Calu3 (cell line): ENCODE measurements at regions not wholly inside any gene's neighbourhood (a gene's known extent, or its start where the extent isn't known, plus 50 kb on each side); places are given as distances from the start of the nearest gene placed in this dataset.

Experiments
- BruUV-seq: library from RNA; stranded (reverse); fragments of 400-500 nt; replicated peaks from 2 replicates; lab custom pipeline; 2021; lab: Mats Ljungman, UMichigan
- CTCF ChIA-PET: fragments of 300-600 bp; sonication (Branson Sonifier 250); formaldehyde crosslinking; loops from one replicate; lab custom pipeline; 2022; ENCODE audit warnings: antibody characterized with exemption; lab: Charles Lee
- DNase-seq: peaks from one replicate; pipeline ENCODE4 v3.0.0; 2022
- H3K27ac Mint-ChIP-seq: one replicate; pipeline ENCODE4 v1.8.0; 2022; ENCODE audit warnings: mixed read lengths; ENCODE audit not compliant: unreplicated experiment
- H3K27me3 Mint-ChIP-seq: one replicate; pipeline ENCODE4 v1.8.0; 2022; ENCODE audit warnings: mixed read lengths; ENCODE audit not compliant: unreplicated experiment
- H3K36me3 Mint-ChIP-seq: one replicate; pipeline ENCODE4 v1.8.0; 2022; ENCODE audit warnings: mild to moderate bottlenecking, moderate library complexity, mixed read lengths; ENCODE audit not compliant: insufficient read depth, unreplicated experiment
- H3K4me1 Mint-ChIP-seq: one replicate; pipeline ENCODE4 v1.8.0; 2022; ENCODE audit warnings: mild to moderate bottlenecking, low read depth, mixed read lengths; ENCODE audit not compliant: unreplicated experiment
- H3K4me3 Mint-ChIP-seq: one replicate; pipeline ENCODE4 v1.8.0; 2022; ENCODE audit warnings: mild to moderate bottlenecking, low read depth, moderate library complexity, mixed read lengths; ENCODE audit not compliant: unreplicated experiment
- H3K9me3 Mint-ChIP-seq: one replicate; pipeline ENCODE4 v1.8.0; 2022; ENCODE audit warnings: low read depth, mixed read lengths; ENCODE audit not compliant: unreplicated experiment
- intact Hi-C: fragments of 100-400 bp; cut with micrococcal nuclease; formaldehyde crosslinking; loops from one replicate; pipeline ENCODE4 v1.10.0; 2022; ENCODE audit not compliant: unreplicated experiment
- TF ChIP-seq, protein P1 (sequence below): fragments of 200-600 bp; IDR thresholded peaks from one replicate; pipeline ENCODE4 v1.8.0; 2022; ENCODE audit warnings: antibody characterized with exemption; ENCODE audit not compliant: unreplicated experiment

DNA sequence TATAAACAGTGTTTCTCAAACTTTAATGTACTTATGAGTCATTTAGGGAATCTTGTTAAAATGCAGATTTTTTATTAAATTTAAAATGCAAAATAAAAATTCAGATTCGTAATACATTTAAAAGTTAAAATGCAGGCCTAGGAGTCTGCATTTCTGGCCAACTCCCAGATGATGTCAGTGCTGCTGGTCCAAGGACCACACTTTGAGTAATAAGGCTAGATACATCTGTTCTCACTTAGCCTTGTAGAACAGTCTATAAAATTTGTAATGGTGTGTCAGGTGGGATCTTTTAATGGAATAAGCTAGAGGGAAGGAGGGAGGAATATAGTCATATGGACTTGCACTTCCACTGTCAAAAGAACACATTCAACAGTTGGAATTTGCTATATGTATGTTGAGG, 295.6 kb upstream of the BMP2 start:
- BruUV-seq, result no TSS peak
- CTCF ChIA-PET, result no interaction called here
- H3K27me3 Mint-ChIP-seq, result no peaks in the 10 kb centered on the region
- TF ChIP-seq, protein P1, sequence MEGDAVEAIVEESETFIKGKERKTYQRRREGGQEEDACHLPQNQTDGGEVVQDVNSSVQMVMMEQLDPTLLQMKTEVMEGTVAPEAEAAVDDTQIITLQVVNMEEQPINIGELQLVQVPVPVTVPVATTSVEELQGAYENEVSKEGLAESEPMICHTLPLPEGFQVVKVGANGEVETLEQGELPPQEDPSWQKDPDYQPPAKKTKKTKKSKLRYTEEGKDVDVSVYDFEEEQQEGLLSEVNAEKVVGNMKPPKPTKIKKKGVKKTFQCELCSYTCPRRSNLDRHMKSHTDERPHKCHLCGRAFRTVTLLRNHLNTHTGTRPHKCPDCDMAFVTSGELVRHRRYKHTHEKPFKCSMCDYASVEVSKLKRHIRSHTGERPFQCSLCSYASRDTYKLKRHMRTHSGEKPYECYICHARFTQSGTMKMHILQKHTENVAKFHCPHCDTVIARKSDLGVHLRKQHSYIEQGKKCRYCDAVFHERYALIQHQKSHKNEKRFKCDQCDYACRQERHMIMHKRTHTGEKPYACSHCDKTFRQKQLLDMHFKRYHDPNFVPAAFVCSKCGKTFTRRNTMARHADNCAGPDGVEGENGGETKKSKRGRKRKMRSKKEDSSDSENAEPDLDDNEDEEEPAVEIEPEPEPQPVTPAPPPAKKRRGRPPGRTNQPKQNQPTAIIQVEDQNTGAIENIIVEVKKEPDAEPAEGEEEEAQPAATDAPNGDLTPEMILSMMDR, result no peak
- no peak overlapping the region for H3K4me3 Mint-ChIP-seq
- intact Hi-C loops, result no loop called here
- H3K27ac Mint-ChIP-seq, result no peak overlapping the region
- H3K9me3 Mint-ChIP-seq, result peaks cover 2% of the 10 kb centered on the region
- H3K4me1 Mint-ChIP-seq, result no peaks in the 10 kb centered on the region
- DNase-seq, result no peak
- no peaks in the 10 kb centered on the region for H3K36me3 Mint-ChIP-seq

DNA sequence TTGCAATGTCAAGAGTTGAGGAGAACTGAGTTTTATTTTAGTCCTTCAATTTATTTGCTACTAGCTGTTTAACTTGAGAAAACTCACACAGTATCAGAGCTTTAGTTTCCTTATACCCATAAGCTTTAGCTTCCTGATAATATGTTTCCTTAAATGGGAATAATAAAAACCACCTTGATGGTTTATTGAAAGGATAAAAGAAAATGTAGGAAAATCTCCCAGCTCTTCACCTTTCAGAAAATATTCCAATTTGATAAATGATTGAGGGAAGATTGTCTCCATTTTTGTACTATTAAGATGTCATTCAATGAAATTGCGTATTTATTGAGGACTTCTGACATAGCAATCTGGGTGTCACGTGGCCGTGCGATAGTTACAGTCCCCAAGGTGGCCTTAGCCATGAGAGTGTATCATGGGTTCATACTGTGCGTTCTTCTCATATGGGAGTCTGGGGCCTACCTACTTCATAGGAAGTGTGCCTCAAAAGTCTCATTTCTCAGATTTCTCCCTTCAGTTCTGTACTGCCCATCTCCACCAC, 296.3 kb upstream of the BMP2 start:
- Mint-ChIP-seq H3K27ac (no peak overlapping the region), H3K9me3 (peaks cover 2% of the 10 kb centered on the region), H3K36me3 (no peaks in the 10 kb centered on the region), H3K4me1 (no peaks in the 10 kb centered on the region), H3K4me3 (no peak overlapping the region), H3K27me3 (no peaks in the 10 kb centered on the region)
- no peak for DNase-seq
- no TSS peak for BruUV-seq
- TF ChIP-seq, protein P1, result no peak
- CTCF ChIA-PET, result no interaction called here
- intact Hi-C loops, result no loop called here

DNA sequence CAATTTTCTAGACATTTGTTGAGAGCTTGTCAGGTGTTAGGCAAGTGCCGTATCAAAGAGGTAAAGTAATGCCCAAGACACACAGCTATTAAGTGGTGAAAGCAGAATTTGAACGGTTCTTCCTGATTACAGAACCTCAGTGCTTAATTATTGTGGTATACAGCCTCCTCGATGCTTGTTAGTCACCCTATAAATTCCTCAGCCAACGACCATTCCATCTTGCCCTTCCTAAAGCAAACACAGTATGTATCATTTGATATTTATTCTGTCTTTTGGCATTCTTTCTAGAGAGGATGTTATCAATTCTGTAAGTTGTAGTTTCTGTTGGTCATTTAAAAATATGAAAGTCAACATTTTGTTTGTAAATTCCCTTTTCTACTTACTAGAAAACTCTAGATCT, 297.8 kb upstream of the BMP2 start:
- Mint-ChIP-seq H3K9me3 (peaks cover 2% of the 10 kb centered on the region), H3K4me1 (no peaks in the 10 kb centered on the region), H3K27me3 (no peaks in the 10 kb centered on the region), H3K4me3 (no peak overlapping the region), H3K36me3 (no peaks in the 10 kb centered on the region), H3K27ac (no peak overlapping the region)
- intact Hi-C loops, result no loop called here
- DNase-seq, result no peak
- CTCF ChIA-PET, result no interaction called here
- BruUV-seq, result no TSS peak
- TF ChIP-seq, protein P1, result no peak

GRCh38 chr20:6468423-6469116, 298.9 kb upstream of the BMP2 start:
- Mint-ChIP-seq H3K36me3 (no peaks in the 10 kb centered on the region), H3K9me3 (peaks cover 2% of the 10 kb centered on the region), H3K27ac (no peak overlapping the region), H3K4me3 (no peak overlapping the region), H3K4me1 (no peaks in the 10 kb centered on the region), H3K27me3 (no peaks in the 10 kb centered on the region)
- DNase-seq, result no peak
- CTCF ChIA-PET, result no interaction called here
- intact Hi-C loops, result no loop called here
- TF ChIP-seq, protein P1, result no peak
- no TSS peak for BruUV-seq
